Fibroblast of mammary gland (primary cell): ENCODE measurements at regions not wholly inside any gene's neighbourhood (a gene's known extent, or its start where the extent isn't known, plus 50 kb on each side); places are given as distances from the start of the nearest gene placed in this dataset.

Experiments used
- DNase-seq: peaks from one replicate; pipeline ENCODE4 v3.0.0-alpha.2; 2010; ENCODE audit warnings: low read depth
- H3K4me3 ChIP-seq: 2 replicates; pipeline ENCODE4 v1.5.1; 2011; ENCODE audit warnings: low read depth, mild to moderate bottlenecking, low read length, moderate library complexity; ENCODE audit not compliant: control insufficient read depth
- TF ChIP-seq, protein P1 (sequence below): conservative IDR thresholded peaks from 2 replicates; pipeline ENCODE4 v1.5.1; 2011; ENCODE audit warnings: low read depth, low read length, inconsistent platforms; ENCODE audit not compliant: control insufficient read depth, insufficient read depth

DNA sequence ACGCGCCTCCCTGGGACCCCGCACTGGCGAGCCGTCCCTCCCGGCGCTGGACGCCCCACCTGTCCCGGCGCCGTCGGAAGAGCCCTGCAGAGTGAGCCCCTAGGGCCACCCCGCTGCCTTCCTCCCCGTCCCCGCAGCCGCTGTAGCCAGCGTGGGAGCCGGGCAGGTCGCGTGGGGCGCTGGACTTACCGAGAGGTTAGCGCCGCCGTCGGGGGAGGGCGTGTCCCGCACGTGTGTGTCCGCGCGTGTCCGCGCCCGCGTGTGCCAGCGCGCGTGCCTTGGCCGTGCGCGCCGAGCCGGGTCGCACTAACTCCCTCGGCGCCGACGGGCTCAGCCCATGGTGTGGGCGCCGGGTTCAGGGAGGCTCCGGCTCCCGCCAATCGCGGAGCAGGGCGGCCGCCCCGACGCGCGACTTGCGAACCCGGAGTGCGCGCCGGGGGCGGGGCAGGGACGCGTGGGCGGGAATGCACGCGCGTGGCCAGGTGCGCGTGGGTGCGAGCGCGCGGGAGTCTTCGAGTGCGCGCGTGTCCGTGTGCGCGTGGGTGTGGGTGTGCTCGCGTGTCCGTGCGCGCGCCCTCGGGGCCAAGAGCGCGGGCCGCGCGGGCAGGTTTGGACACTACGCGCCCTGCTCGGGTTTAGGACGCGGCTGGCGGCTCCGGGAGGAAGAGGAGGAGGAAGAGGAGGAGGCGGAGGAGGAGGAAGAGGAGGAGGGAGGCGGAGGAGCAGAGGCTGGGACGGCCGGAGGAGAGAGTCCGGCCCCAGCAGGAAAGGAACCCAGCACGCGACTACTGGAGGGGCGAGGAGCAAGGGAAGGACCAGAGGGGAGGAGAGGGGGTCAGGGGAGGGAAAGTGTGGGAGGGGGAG is 145.2 kb upstream of the ETS2 start:
- TF ChIP-seq, protein P1, sequence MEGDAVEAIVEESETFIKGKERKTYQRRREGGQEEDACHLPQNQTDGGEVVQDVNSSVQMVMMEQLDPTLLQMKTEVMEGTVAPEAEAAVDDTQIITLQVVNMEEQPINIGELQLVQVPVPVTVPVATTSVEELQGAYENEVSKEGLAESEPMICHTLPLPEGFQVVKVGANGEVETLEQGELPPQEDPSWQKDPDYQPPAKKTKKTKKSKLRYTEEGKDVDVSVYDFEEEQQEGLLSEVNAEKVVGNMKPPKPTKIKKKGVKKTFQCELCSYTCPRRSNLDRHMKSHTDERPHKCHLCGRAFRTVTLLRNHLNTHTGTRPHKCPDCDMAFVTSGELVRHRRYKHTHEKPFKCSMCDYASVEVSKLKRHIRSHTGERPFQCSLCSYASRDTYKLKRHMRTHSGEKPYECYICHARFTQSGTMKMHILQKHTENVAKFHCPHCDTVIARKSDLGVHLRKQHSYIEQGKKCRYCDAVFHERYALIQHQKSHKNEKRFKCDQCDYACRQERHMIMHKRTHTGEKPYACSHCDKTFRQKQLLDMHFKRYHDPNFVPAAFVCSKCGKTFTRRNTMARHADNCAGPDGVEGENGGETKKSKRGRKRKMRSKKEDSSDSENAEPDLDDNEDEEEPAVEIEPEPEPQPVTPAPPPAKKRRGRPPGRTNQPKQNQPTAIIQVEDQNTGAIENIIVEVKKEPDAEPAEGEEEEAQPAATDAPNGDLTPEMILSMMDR = no peak
- H3K4me3 ChIP-seq = no peak overlapping the region
- no peak for DNase-seq

DNA sequence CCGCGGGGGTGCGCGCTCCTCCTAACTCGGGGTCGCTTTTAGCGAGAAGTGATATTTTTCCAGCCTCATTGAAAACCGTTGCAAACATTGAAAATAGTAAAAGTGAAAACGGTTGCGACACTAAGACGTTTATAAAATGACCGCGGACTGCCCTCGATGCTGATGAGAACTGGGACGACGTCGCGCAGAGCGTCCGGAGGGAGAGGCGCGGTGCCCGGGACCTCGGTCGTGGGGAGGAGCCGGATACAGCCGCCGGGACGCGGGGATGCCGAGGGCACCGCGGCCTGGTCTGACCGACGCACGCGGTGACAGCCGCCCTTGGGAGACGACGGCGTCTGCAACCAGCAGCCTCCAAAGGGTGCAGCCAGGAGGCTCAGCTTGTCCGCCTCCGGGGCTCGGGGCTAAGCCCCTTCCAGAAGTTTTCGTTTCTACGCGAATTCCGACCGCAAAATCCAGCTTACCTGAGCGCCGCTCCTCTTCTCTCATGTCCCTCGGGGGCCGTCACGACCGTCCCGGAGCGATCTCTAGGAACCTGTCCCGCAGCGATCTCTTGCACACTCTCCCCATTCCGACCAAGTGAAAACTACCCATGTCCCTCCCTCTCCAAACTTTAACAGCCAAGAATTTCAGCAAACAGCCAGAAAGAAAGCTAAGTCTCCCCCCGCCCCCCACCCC is 144.4 kb upstream of the ETS2 start:
- TF ChIP-seq, protein P1 = no peak
- DNase-seq = no peak
- H3K4me3 ChIP-seq = no peak overlapping the region

DNA sequence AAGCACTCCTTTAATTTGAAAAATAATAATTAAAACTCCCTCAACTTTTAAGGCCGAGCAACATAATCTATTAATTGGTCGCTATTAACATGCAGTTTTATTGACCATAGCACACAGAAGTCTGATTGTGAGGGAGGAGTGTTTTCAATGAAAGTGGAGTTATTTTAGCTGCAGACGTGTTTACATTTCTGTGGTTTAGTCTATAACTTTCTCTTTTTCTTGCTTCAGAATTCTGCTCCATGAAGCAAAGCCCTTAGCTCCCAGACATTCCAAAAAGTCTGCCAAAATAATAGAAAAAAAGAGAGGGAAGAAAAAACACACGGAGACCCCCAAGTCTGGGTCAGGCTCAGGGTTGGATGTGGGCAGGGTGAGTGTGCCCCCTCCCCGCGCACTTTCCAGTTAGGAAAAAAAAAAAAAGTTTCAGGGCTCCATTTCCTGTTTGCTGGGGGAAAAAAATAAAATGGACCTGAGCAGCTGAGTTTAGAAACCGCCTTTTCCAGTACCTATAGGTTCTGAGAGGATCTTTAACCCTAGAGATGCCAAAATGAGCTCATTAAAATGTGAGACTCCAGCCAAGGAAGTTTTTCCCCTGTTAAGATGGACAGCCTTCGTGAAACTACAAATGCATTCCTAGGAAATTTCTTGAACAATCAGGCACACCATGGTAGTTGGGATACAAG is 143.7 kb upstream of the ETS2 start:
- peak; percentile 28 for DNase-seq
- no peak overlapping the region for H3K4me3 ChIP-seq
- TF ChIP-seq, protein P1 = no peak

DNA sequence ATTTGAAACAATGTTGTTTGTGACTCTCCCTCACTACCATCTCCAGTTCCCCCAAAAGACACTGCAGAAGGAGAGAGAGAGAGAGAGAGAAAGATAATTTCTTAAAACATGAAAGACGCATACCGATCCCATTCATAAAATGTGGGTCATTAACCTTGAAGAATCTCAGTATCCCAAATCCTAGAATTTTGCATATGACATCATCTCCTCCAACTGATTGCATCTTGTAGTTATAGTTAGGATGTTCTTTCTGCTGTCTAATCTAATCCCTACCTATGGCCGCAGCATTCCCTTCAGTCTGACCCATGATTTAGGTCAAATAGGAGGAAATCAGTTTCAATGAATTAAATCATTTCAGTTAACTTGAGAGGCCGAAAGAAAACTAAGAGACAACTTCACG is 142.4 kb upstream of the ETS2 start:
- TF ChIP-seq, protein P1 = no peak
- DNase-seq = no peak
- H3K4me3 ChIP-seq = no peak overlapping the region

DNA sequence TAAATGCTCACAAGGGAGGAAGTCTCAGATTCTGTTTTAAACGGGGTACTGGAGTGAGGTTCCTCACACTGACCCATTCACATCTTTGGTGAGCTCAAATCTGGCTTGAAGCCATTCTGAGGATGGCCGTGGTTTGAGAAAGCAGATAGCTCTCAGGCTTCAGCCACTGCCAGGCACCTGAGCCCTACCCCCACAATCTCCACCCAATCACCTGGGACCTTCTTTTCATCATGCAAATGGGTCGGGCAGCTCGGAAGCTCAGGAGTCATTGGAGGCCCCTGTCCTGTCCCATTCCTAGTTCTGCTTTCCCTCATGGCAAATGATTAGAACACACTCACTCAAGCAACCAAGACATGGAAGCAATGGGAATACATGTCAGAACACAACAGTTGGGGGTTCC is 141.4 kb upstream of the ETS2 start:
- TF ChIP-seq, protein P1 = no peak
- DNase-seq = no peak

DNA sequence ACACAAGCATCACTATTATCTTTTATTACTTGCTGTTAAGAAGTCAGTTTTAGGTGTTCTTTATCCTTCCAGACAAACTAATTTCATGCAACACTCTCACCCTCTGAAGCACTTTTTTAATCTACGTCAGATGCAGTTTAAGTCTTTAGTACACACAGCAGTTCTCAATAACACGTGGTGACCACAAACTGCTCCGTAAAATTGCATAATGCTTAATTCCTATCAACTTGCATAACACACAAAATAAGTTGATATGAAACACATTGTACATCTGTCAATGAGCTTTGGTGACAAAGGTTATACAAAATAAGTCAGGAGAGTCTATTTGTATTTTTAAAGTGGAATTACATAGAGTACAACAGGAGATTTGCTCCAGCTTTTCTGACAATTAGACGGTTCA is 140.9 kb upstream of the ETS2 start:
- TF ChIP-seq, protein P1 = no peak
- DNase-seq = peak; percentile 67
- no peak overlapping the region for H3K4me3 ChIP-seq

More for the DNA sequence above, 141.4 kb upstream of the ETS2 start:
- H3K4me3 ChIP-seq = no peak overlapping the region
